ENCODE measurements at regions not wholly inside any gene's neighbourhood (a gene's known extent, or its start where the extent isn't known, plus 50 kb on each side); places are given as distances from the start of the nearest gene placed in this dataset.
"Not testable (repeated sequence)": the region's sequence is repeated elsewhere in the genome, so short reads cannot be mapped to it uniquely, and the experiment has no call there.

- no peak overlapping the region for H3K4me3 Mint-ChIP-seq
- Histone ChIP-seq H3K27ac (ENCODE audit: insufficient read length, low read depth, low read length) (no peak overlapping the region), H4K5ac (ENCODE audit: insufficient read length, low read depth, low read length) (no peak overlapping the region), H3K79me2 (ENCODE audit: insufficient read depth, low read length) (no peaks in the 10 kb centered on the region), H3K56ac (ENCODE audit: insufficient read length, low read depth, low read length) (no peak overlapping the region), H3K4me2 (ENCODE audit: insufficient read depth, insufficient read length, low read length) (no peak overlapping the region), H2BK5ac (ENCODE audit: insufficient read length, low read length) (no peak overlapping the region), H3K79me1 (ENCODE audit: insufficient read depth, low read depth, low read length, poor library complexity, severe bottlenecking) (no peaks in the 10 kb centered on the region), H3K18ac (ENCODE audit: insufficient read length, low read depth, low read length) (no peak overlapping the region), H2AK5ac (ENCODE audit: insufficient read length, low read length) (no peak overlapping the region), H3K4me1 (ENCODE audit: insufficient read depth, low read length) (no peaks in the 10 kb centered on the region), H4K91ac (ENCODE audit: insufficient read length, low read depth, low read length) (no peak overlapping the region), H3K23me2 (ENCODE audit: insufficient read length, low read depth, low read length, poor library complexity, severe bottlenecking) (no peaks in the 10 kb centered on the region), H3K4ac (ENCODE audit: low read depth, low read length) (no peak overlapping the region), H3K9ac (ENCODE audit: extremely low read depth, insufficient read length, low read length) (no peak overlapping the region), H3K23ac (ENCODE audit: insufficient read length, low read depth, low read length) (no peak overlapping the region), H4K20me1 (ENCODE audit: control insufficient read depth, insufficient read depth, insufficient read length) (no peaks in the 10 kb centered on the region), H3K14ac (ENCODE audit: insufficient read depth, low read length) (no peak overlapping the region), H4K8ac (replicated peaks; ENCODE audit: insufficient read length, low read depth, low read length) (no peak overlapping the region), H3K9me3 (ENCODE audit: control insufficient read depth, low read depth, low read length) (no peaks in the 10 kb centered on the region), H3T11ph (ENCODE audit: low read length) (no peak overlapping the region), H2BK120ac (ENCODE audit: low read depth, low read length, poor library complexity, severe bottlenecking) (no peak overlapping the region), H2AFZ (ENCODE audit: low read length) (no peak overlapping the region), H2BK15ac (ENCODE audit: low read depth, low read length) (no peak overlapping the region), H2BK12ac (ENCODE audit: insufficient read length, low read depth, low read length) (no peak overlapping the region), H3K27me3 (ENCODE audit: insufficient read depth, low read length) (no peaks in the 10 kb centered on the region; the same call in 1 of the 2 replicates), H2BK20ac (ENCODE audit: low read depth, low read length, poor library complexity, severe bottlenecking) (no peak overlapping the region)
- peaks cover 4% of the 10 kb centered on the region; the same call in 1 of the 2 replicates for H3K27me3 Mint-ChIP-seq (ENCODE audit: low read depth)
- no peak for DNase-seq
- H3K4me1 Mint-ChIP-seq: no peaks in the 10 kb centered on the region
- H3K9me3 Mint-ChIP-seq: peaks cover 60 to 61% of the 10 kb centered on the region in 2 experiments
- TF ChIP-seq CTCF (conservative IDR thresholded peaks at IDR 0.05): no peak
- no peak overlapping the region for H3K27ac Mint-ChIP-seq
- peaks cover 0 to 3% (median 2%) of the 10 kb centered on the region in 3 experiments; a peak in 3 of 7 replicates for H3K36me3 Mint-ChIP-seq (ENCODE audit: insufficient read depth in 1 of 3, low read depth in 3 of 3)
- WGBS (ENCODE audit: extremely low coverage, insufficient read length, low lambda C conversion rate): no CpG with 5 or more reads among the region's 3 CpGs
Measured at GRCh38 chrX:150270622-150271021, 92.5 kb upstream of the MAMLD1 start.

DNA sequence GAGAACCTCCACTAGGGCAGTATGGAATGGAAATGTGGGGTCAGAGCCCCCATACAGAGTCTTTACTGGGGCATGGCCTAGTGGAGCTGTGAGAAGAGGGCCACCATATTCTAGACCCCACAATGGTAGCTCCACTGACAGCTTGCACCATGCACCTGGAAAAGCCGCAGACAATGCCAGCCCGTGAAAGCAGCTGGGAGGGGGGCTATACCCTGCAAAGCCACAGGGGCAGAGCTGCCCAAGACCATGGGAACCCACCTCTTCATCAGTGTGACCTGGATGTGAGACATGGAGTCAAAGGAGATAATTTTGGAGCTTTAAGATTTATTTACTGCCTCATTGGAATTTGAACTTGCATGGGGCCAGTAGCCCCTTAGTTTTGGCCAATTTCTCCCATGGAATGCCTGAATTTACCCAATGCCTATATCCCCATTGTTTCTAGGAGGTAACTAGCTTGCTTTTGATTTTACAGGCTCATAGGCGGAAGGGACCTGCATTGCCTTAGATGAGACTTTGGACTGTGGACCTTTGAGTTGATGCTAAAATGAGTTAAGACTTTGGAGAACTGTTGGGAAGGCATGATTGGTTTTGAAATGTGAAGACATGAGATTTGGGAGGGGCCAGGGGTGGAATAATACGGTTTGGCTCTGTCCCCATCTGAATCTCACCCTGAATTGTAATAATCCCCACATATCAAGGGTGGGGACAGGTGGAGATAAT, 89.4 kb upstream of the MAMLD1 start:
- H2AK5ac ChIP-seq (ENCODE audit: insufficient read length, low read length); H3K4ac ChIP-seq (ENCODE audit: low read depth, low read length); H3K9ac ChIP-seq (ENCODE audit: extremely low read depth, insufficient read length, low read length); H3K4me2 ChIP-seq (ENCODE audit: insufficient read depth, insufficient read length, low read length); H3K56ac ChIP-seq (ENCODE audit: insufficient read length, low read depth, low read length); H3K27me3 ChIP-seq (ENCODE audit: insufficient read depth, low read length); H2BK15ac ChIP-seq (ENCODE audit: low read depth, low read length); H3K27ac Mint-ChIP-seq; H4K20me1 ChIP-seq (ENCODE audit: control insufficient read depth, insufficient read depth, insufficient read length); H3K27ac ChIP-seq (ENCODE audit: insufficient read length, low read depth, low read length); H3K4me1 ChIP-seq (ENCODE audit: insufficient read depth, low read length); H3K14ac ChIP-seq (ENCODE audit: insufficient read depth, low read length); H3K18ac ChIP-seq (ENCODE audit: insufficient read length, low read depth, low read length); H2AFZ ChIP-seq (ENCODE audit: low read length); H3K9me3 ChIP-seq (ENCODE audit: control insufficient read depth, low read depth, low read length); H3T11ph ChIP-seq (ENCODE audit: low read length); H3K79me1 ChIP-seq (ENCODE audit: insufficient read depth, low read depth, low read length, poor library complexity, severe bottlenecking); H4K8ac ChIP-seq (replicated peaks; ENCODE audit: insufficient read length, low read depth, low read length); H2BK12ac ChIP-seq (ENCODE audit: insufficient read length, low read depth, low read length); H3K4me3 Mint-ChIP-seq; H3K23me2 ChIP-seq (ENCODE audit: insufficient read length, low read depth, low read length, poor library complexity, severe bottlenecking); H2BK120ac ChIP-seq (ENCODE audit: low read depth, low read length, poor library complexity, severe bottlenecking); DNase-seq; H3K23ac ChIP-seq (ENCODE audit: insufficient read length, low read depth, low read length); H4K5ac ChIP-seq (ENCODE audit: insufficient read length, low read depth, low read length); H3K79me2 ChIP-seq (ENCODE audit: insufficient read depth, low read length); H2BK5ac ChIP-seq (ENCODE audit: insufficient read length, low read length); H2BK20ac ChIP-seq (ENCODE audit: low read depth, low read length, poor library complexity, severe bottlenecking); H3K36me3 Mint-ChIP-seq (ENCODE audit: insufficient read depth in 1 of 3, low read depth in 3 of 3); H4K91ac ChIP-seq (ENCODE audit: insufficient read length, low read depth, low read length); H3K27me3 Mint-ChIP-seq (ENCODE audit: low read depth); H3K4me1 Mint-ChIP-seq: not testable (repeated sequence)
- no CpG with 5 or more reads among the region's 4 CpGs for WGBS (ENCODE audit: extremely low coverage, insufficient read length, low lambda C conversion rate)
- peaks cover 55% of the 10 kb centered on the region in 2 experiments for H3K9me3 Mint-ChIP-seq
